ENCODE measurements at regions not wholly inside any gene's neighbourhood (a gene's known extent, or its start where the extent isn't known, plus 50 kb on each side); places are given as distances from the start of the nearest gene placed in this dataset.
"Not testable (repeated sequence)": the region's sequence is repeated elsewhere in the genome, so short reads cannot be mapped to it uniquely, and the experiment has no call there.

GRCh38 chr16:85449885-85450245, 163.3 kb upstream of the GSE1 start:
- no peaks in the 10 kb centered on the region for H3K36me3 Mint-ChIP-seq
- no peaks in the 10 kb centered on the region for H3K9me3 Mint-ChIP-seq
- no peaks in the 10 kb centered on the region for H3K9me3 ChIP-seq (ENCODE audit: control insufficient read depth, insufficient read depth, low read length)
- TF ChIP-seq, protein P1, sequence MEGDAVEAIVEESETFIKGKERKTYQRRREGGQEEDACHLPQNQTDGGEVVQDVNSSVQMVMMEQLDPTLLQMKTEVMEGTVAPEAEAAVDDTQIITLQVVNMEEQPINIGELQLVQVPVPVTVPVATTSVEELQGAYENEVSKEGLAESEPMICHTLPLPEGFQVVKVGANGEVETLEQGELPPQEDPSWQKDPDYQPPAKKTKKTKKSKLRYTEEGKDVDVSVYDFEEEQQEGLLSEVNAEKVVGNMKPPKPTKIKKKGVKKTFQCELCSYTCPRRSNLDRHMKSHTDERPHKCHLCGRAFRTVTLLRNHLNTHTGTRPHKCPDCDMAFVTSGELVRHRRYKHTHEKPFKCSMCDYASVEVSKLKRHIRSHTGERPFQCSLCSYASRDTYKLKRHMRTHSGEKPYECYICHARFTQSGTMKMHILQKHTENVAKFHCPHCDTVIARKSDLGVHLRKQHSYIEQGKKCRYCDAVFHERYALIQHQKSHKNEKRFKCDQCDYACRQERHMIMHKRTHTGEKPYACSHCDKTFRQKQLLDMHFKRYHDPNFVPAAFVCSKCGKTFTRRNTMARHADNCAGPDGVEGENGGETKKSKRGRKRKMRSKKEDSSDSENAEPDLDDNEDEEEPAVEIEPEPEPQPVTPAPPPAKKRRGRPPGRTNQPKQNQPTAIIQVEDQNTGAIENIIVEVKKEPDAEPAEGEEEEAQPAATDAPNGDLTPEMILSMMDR (IDR thresholded peaks at IDR 0.05) = no peak
- H3K4me3 Mint-ChIP-seq = no peak overlapping the region
- peaks cover 5 to 10% of the 10 kb centered on the region in 2 donors for H3K27me3 Mint-ChIP-seq (ENCODE audit: low read depth in 2 of 2)
- no peak overlapping the region for H3K27ac ChIP-seq (ENCODE audit: low read length)
- DNase-seq (no peak), ATAC-seq (no peak)
- no peak overlapping the region for H3K27ac Mint-ChIP-seq
- peaks cover 47% of the 10 kb centered on the region for H3K4me1 ChIP-seq (ENCODE audit: control insufficient read depth, insufficient read depth, low read length)
- no peaks in the 10 kb centered on the region for H3K27me3 ChIP-seq (ENCODE audit: control insufficient read depth, insufficient read depth, low read length)
- intact Hi-C loops (cut with micrococcal nuclease) = no loop called here
- peaks cover 10 to 14% of the 10 kb centered on the region in 2 donors for H3K4me1 Mint-ChIP-seq
- WGBS (ENCODE audit: insufficient coverage) = 32% methylated on average over 7 of the region's 7 CpGs
- no peaks in the 10 kb centered on the region for H3K36me3 ChIP-seq (ENCODE audit: control insufficient read depth, insufficient read depth, low read length)
- no peak overlapping the region for H3K4me3 ChIP-seq (ENCODE audit: low read length)

- H3K36me3 Mint-ChIP-seq; H3K27me3 ChIP-seq (ENCODE audit: control insufficient read depth, insufficient read depth, low read length); intact Hi-C loops (cut with micrococcal nuclease); H3K36me3 ChIP-seq (ENCODE audit: control insufficient read depth, insufficient read depth, low read length); H3K4me3 Mint-ChIP-seq; H3K4me3 ChIP-seq (ENCODE audit: low read length); DNase-seq; H3K27ac ChIP-seq (ENCODE audit: low read length); H3K27ac Mint-ChIP-seq; H3K9me3 Mint-ChIP-seq; ATAC-seq; H3K9me3 ChIP-seq (ENCODE audit: control insufficient read depth, insufficient read depth, low read length): not testable (repeated sequence)
- WGBS (ENCODE audit: insufficient coverage) = 87% methylated on average over 5 of the region's 11 CpGs
- Mint-ChIP-seq H3K4me1 (peaks cover 10 to 14% of the 10 kb centered on the region in 2 donors), H3K27me3 (ENCODE audit: low read depth in 2 of 2) (peaks cover 8 to 18% of the 10 kb centered on the region in 2 donors)
- H3K4me1 ChIP-seq (ENCODE audit: control insufficient read depth, insufficient read depth, low read length) = peaks cover 47% of the 10 kb centered on the region
Observed at GRCh38 chr16:85451142-85451541, 162.0 kb upstream of the GSE1 start.

GRCh38 chr16:85451641-85452363, 161.3 kb upstream of the GSE1 start:
- intact Hi-C loops (cut with micrococcal nuclease) = no loop called here
- H3K27ac Mint-ChIP-seq = no peak overlapping the region
- 77% methylated on average over 26 of the region's 32 CpGs for WGBS (ENCODE audit: insufficient coverage)
- Histone ChIP-seq H3K4me1 (ENCODE audit: control insufficient read depth, insufficient read depth, low read length) (peaks cover 47% of the 10 kb centered on the region), H3K9me3 (ENCODE audit: control insufficient read depth, insufficient read depth, low read length) (no peaks in the 10 kb centered on the region), H3K27me3 (ENCODE audit: control insufficient read depth, insufficient read depth, low read length) (no peaks in the 10 kb centered on the region), H3K36me3 (ENCODE audit: control insufficient read depth, insufficient read depth, low read length) (no peaks in the 10 kb centered on the region), H3K27ac (ENCODE audit: low read length) (no peak overlapping the region), H3K4me3 (ENCODE audit: low read length) (no peak overlapping the region)
- H3K4me3 Mint-ChIP-seq = no peak overlapping the region
- H3K4me1 Mint-ChIP-seq = peaks cover 10 to 14% of the 10 kb centered on the region in 2 donors
- H3K9me3 Mint-ChIP-seq = no peaks in the 10 kb centered on the region
- DNase-seq = no peak
- TF ChIP-seq, protein P1 (IDR thresholded peaks at IDR 0.05) = no peak
- H3K27me3 Mint-ChIP-seq (ENCODE audit: low read depth in 2 of 2) = peaks cover 8 to 20% of the 10 kb centered on the region in 2 donors
- H3K36me3 Mint-ChIP-seq = no peaks in the 10 kb centered on the region
- ATAC-seq = no peak

DNA sequence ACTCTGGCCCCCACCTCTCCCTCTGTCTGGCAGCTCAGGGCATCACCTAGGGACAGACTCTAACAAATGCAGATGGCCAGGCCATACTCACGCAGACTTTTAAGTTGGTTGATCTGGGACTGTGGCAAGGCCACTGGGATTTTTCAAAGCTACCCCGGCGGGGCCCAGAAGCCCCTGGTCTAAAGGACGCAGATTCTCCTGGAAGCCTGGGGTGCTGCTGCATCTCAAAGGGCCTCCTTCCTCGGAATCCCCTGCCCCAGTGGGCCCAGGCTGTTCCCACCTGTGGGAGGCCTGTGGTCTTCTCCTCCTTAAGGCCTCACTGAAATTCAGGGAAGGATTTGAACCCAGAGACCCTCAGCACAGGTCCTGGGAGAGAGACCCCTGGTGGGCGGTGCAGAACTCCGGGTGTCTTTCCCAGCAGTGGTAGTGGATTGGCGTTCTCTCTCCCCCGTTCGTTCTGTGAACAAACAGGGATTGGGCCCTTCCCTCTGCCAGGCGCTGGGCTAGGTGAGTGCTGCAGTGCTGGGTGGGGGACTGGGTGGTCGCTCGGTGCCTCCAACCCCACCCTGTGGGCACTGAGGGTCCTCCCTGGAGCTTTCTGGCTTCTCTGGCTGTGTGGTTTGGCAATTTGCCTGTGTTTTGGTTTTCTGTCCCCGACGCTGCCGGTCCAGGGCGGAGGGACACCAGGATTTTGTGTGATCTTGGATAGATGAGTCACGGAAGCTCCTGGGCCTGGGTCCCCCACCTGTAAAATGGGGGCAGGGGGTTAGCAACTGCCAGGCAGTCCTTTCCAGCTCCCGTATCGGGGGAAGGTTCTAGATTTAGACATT, 160.5 kb upstream of the GSE1 start:
- Histone ChIP-seq H3K27ac (ENCODE audit: low read length) (no peak overlapping the region), H3K36me3 (ENCODE audit: control insufficient read depth, insufficient read depth, low read length) (no peaks in the 10 kb centered on the region), H3K4me3 (ENCODE audit: low read length) (no peak overlapping the region), H3K27me3 (ENCODE audit: control insufficient read depth, insufficient read depth, low read length) (no peaks in the 10 kb centered on the region), H3K4me1 (ENCODE audit: control insufficient read depth, insufficient read depth, low read length) (peaks cover 44% of the 10 kb centered on the region), H3K9me3 (ENCODE audit: control insufficient read depth, insufficient read depth, low read length) (no peaks in the 10 kb centered on the region)
- Mint-ChIP-seq H3K27ac (no peak overlapping the region), H3K4me1 (peaks cover 9 to 13% of the 10 kb centered on the region in 2 donors), H3K4me3 (no peak overlapping the region), H3K9me3 (no peaks in the 10 kb centered on the region), H3K36me3 (no peaks in the 10 kb centered on the region), H3K27me3 (ENCODE audit: low read depth in 2 of 2) (peaks cover 8 to 23% of the 10 kb centered on the region in 2 donors)
- TF ChIP-seq, protein P1 (IDR thresholded peaks at IDR 0.05) = no peak
- DNase-seq (no peak), ATAC-seq (no peak)
- intact Hi-C loops (cut with micrococcal nuclease) = no loop called here
- WGBS (ENCODE audit: insufficient coverage) = 70% methylated on average over 20 of the region's 20 CpGs
